ENCODE measurements at regions not wholly inside any gene's neighbourhood (a gene's known extent, or its start where the extent isn't known, plus 50 kb on each side); places are given as distances from the start of the nearest gene placed in this dataset.

DNA sequence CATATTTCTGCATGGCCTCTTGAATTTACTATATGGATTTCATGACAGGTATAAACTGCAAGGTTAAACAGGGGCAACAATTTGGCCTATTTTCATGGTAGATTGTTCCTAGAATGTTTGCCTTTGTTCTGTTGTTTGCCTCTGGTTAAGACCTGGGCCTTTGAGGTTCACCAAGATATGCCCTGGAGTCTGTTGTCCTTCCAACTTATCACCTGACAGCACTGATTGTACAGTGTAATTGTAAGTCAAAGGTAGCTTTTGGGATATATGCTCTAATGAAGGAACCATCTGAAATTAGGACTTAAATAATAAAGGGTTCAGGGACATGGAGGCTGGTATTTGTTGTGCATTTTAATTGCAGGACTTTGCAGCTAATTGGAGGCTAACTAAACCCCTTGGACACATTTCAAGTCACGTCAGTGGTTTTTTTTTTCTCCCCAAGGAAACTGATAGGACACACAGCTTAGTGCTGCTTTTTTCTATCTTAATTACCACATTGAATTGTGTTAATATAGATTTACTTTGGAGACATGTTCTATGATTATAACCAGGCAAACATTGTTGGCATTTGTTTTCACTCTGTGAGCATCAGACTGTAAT is 771.2 kb upstream of the LINC00305 start:
- H3K36me3 Mint-ChIP-seq, result no peaks in the 10 kb centered on the region
- H3K27ac Mint-ChIP-seq, result no peak overlapping the region
- H3K27me3 Mint-ChIP-seq, result no peaks in the 10 kb centered on the region
- no peak overlapping the region for H3K4me3 Mint-ChIP-seq
- no peaks in the 10 kb centered on the region for H3K4me1 Mint-ChIP-seq
- no peaks in the 10 kb centered on the region for H3K9me3 Mint-ChIP-seq

DNA sequence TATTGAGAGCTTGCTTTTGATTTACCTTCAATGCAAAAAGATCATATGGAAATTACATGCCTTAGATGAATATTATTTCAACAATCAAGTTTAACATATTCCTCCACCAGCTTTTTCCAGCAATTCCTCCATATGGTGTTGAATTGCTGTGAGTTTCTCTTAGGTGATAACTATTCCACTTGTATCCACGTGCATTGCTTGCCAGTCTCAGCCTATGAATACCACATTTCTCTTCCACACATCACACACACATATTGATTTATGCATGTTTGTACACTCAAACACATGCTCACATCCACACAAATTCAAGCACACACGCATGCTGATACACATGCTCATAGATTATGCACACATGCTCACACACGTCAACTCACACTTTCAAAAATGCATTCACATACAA is 770.0 kb upstream of the LINC00305 start:
- Mint-ChIP-seq H3K27me3 (no peaks in the 10 kb centered on the region), H3K27ac (no peak overlapping the region), H3K4me1 (no peaks in the 10 kb centered on the region), H3K4me3 (no peak overlapping the region), H3K36me3 (no peaks in the 10 kb centered on the region), H3K9me3 (no peaks in the 10 kb centered on the region)

DNA sequence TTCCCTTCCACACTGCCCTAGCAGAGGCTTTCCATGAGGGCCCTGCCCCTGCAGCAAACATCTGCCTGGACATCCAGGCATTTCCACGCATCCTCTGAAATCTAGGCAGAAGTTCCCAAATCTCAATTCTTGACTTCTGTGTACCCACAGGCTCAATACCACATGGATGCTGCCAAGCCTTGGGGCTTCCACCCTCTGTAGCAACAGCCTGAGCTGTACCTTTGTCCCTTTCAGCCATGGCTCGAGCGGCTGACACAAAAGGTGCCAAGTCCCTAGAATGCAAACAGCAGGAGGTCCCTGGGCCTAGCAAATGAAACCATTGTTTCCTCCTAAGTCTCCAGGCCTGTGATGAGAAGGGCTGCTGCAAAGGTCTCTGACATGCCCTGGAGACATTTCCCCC is 744.5 kb upstream of the LINC00305 start:
- H3K27me3 Mint-ChIP-seq, result no peaks in the 10 kb centered on the region
- no peaks in the 10 kb centered on the region for H3K36me3 Mint-ChIP-seq
- H3K9me3 Mint-ChIP-seq, result peaks cover 11% of the 10 kb centered on the region
- H3K4me3 Mint-ChIP-seq, result no peak overlapping the region
- H3K4me1 Mint-ChIP-seq, result no peaks in the 10 kb centered on the region
- H3K27ac Mint-ChIP-seq, result no peak overlapping the region

DNA sequence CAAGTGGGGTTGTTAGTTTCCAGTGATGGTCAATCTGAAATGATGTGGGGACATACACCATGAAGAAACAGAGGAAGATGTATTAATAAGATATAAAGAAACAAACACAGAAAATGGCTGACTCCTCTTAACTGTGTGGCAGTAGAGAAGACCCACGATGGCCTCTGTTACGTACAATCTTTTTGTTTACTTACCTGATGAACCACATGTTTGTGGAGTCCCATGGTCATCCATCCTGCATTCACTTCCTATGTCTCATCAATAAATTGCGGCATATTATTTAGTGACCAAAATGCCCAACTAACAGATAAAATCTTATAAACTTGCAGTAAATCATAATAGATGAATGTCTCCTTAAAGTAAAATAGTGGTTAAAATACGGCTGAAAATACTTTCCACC is 740.1 kb upstream of the LINC00305 start:
- no peak overlapping the region for H3K27ac Mint-ChIP-seq
- H3K27me3 Mint-ChIP-seq, result no peaks in the 10 kb centered on the region
- H3K4me1 Mint-ChIP-seq, result no peaks in the 10 kb centered on the region
- H3K4me3 Mint-ChIP-seq, result no peak overlapping the region
- H3K9me3 Mint-ChIP-seq, result no peaks in the 10 kb centered on the region
- H3K36me3 Mint-ChIP-seq, result no peaks in the 10 kb centered on the region

DNA sequence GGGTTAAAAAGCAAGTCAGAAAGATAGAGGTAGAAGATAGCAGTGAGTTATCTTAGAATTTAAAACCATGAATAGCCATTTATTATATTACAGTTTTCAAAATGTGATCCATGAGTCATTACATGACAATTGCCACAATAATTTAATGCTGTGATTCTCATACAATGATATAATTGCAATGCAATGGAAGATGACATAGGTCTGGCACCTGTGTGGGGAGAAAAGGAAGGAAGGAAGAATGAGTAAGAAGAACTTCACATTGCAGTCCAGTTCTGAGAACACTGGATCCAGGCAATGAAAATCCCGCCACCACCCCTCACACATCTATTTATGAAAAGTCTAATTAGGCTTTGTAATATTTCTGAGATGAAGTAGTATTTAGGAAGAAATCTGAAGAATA is 738.1 kb upstream of the LINC00305 start:
- Mint-ChIP-seq H3K36me3 (no peaks in the 10 kb centered on the region), H3K27ac (no peak overlapping the region), H3K4me1 (no peaks in the 10 kb centered on the region), H3K27me3 (no peaks in the 10 kb centered on the region), H3K4me3 (no peak overlapping the region), H3K9me3 (peaks cover 4% of the 10 kb centered on the region)

DNA sequence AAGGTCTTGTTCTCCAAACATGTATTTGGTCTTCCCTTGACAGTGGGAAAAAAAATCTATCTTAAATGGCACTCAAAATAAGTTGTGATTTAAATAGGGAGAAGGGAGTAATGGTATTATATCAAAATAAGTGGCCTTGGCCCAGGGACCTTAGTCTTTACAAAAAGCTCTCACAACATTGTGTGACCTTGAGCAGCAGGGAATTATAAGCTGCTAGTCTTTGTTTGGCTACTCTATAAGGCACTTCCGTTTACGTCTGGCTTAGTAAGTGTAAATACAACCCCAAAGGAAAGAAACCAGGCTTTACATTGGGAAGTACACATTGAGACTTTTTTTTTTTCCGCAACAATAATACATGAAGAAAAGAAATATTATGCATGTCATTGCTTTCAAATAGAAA is 734.0 kb upstream of the LINC00305 start:
- Mint-ChIP-seq H3K4me1 (no peaks in the 10 kb centered on the region), H3K9me3 (peaks cover 4% of the 10 kb centered on the region), H3K27me3 (no peaks in the 10 kb centered on the region), H3K4me3 (no peak overlapping the region), H3K36me3 (no peaks in the 10 kb centered on the region), H3K27ac (no peak overlapping the region)

DNA sequence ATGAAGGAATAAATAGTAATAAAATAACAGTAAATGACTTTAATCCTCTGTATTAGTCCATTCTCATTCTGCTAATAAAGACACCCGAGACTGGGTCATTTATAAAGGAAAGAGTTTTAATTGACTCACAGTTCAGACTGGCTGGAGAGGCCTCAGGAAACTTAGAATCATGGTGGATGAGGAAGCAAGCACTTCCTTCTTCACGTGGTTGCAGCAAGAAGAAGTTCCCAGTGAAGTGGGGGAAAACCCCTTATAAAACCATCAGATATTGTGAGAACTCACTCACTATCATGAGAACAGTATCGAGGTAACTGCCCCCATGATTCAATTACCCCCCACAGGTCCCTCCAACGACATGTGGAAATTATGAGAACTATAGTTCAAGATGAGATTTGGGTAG is 727.9 kb upstream of the LINC00305 start:
- Mint-ChIP-seq H3K27me3 (no peaks in the 10 kb centered on the region), H3K9me3 (peaks cover 7% of the 10 kb centered on the region), H3K4me3 (no peak overlapping the region), H3K4me1 (no peaks in the 10 kb centered on the region), H3K27ac (no peak overlapping the region), H3K36me3 (no peaks in the 10 kb centered on the region)

DNA sequence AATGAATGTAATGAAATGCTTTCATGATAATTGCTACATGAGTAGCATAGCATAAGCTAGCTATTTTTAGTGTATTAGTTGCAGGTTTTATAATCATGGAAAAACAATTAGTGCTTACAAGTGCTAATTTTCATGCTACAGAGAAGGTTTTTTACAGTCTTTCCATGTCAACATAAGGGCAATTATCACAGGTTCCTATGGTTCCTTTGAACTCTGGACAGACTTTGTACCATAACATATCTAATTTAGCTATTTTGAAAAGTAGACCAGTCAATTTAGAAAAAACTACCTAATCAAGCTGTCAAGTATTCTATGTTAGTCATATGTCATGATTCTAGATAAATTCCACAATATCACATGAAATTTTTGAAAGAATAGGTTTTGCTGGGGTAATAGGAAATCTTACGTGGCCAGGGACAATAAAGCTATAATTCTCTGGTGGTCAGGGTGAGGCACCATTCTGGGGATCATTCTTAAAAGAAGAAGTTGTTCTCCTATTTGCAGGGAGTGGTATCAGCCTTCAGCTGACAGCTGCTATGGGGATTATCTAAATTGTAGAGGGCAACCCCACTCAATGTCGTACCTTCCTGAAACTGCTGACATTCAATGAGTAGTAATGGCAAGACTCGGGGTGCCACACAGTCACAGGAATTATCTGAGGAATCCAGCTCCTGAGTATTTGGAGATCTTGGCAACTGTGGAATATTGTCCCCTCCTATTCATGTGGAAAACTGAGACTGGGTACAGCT is 724.0 kb upstream of the LINC00305 start:
- Mint-ChIP-seq H3K36me3 (no peaks in the 10 kb centered on the region), H3K27me3 (no peaks in the 10 kb centered on the region), H3K4me3 (no peak overlapping the region), H3K27ac (no peak overlapping the region), H3K4me1 (no peaks in the 10 kb centered on the region), H3K9me3 (peaks cover 7% of the 10 kb centered on the region)

DNA sequence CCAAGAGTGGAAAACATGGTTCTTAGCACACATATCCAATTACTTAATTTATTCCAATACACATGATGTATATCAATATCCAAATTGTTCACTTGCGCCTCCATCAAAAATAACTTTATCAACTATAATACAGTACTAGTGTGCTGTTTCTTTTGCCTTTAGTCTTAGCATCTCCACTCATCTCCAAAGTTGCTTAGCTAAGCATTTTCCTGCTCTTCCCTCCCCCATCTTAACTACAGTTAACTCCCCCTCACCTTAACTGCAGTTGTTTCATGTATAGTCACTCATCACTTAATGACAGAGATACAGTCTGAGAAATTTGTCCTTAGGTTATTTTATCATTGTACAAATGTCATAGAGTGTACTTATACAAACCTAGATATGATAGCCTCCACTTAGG is 705.2 kb upstream of the LINC00305 start:
- H3K27me3 Mint-ChIP-seq, result no peaks in the 10 kb centered on the region
- no peaks in the 10 kb centered on the region for H3K9me3 Mint-ChIP-seq
- H3K36me3 Mint-ChIP-seq, result no peaks in the 10 kb centered on the region
- no peaks in the 10 kb centered on the region for H3K4me1 Mint-ChIP-seq
- peak overlapping the region; percentile 1 for H3K27ac Mint-ChIP-seq
- no peak overlapping the region for H3K4me3 Mint-ChIP-seq

DNA sequence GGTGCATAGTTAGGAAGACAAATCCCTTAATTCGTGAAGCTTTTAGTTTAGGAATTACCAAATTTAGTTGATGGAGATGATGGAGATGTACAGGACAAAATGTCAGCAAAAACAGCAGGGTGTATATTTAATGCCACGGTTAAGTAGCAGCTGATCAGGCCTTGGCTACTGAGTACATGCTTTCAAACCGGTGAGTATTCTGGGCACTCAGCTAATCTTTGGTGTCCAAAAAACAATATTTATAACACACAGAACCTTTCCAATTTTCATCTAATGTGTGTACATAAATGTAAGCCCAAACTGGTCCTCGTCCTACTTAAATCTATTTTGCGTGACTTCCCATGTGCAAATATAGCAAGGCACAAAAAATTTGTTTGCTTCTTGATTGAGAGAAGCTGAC is 703.4 kb upstream of the LINC00305 start:
- no peaks in the 10 kb centered on the region for H3K27me3 Mint-ChIP-seq
- H3K27ac Mint-ChIP-seq, result no peak overlapping the region
- peaks cover 4% of the 10 kb centered on the region for H3K9me3 Mint-ChIP-seq
- no peak overlapping the region for H3K4me3 Mint-ChIP-seq
- H3K4me1 Mint-ChIP-seq, result no peaks in the 10 kb centered on the region
- H3K36me3 Mint-ChIP-seq, result no peaks in the 10 kb centered on the region

DNA sequence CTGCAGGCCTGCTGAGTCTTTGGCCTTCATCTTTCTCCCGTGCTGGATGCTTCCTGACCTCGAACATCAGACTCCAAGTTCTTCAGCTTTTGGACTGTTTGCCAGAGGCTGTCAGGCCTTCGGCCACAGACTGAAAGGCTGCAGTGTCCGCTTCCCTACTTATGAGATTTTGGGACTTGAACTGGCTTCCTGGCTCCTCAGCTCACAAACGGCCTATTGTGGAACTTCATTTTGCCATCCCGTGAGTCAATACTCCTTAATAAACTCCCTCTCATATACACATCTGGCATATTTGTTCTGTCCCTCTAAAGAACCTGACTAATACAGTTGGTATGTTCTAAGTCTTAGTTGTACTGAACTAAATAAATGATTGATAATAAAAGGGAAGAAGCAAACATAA is 702.8 kb upstream of the LINC00305 start:
- H3K4me3 Mint-ChIP-seq, result no peak overlapping the region
- peaks cover 10% of the 10 kb centered on the region for H3K9me3 Mint-ChIP-seq
- H3K27me3 Mint-ChIP-seq, result no peaks in the 10 kb centered on the region
- H3K27ac Mint-ChIP-seq, result no peak overlapping the region
- H3K4me1 Mint-ChIP-seq, result no peaks in the 10 kb centered on the region
- H3K36me3 Mint-ChIP-seq, result no peaks in the 10 kb centered on the region

DNA sequence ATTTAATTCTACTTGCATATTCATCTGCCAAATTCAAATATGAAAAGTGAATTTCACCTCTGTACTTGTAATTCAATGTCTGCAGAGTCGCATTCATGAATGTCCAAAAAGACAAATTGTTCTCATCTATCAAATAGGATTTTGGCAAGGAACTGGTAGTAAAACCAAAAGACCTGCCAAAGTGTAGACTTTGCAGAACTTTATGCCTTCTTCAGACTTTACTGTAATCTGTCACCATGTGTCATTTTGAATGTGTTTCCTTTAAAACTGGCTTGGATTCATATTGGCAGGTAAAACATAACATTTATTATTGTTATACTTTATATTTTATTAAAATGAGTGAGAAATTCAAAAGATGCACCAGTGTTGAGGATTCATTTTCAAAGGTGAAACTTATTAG is 701.9 kb upstream of the LINC00305 start:
- H3K9me3 Mint-ChIP-seq, result peaks cover 10% of the 10 kb centered on the region
- H3K27me3 Mint-ChIP-seq, result no peaks in the 10 kb centered on the region
- no peaks in the 10 kb centered on the region for H3K4me1 Mint-ChIP-seq
- H3K27ac Mint-ChIP-seq, result no peak overlapping the region
- no peak overlapping the region for H3K4me3 Mint-ChIP-seq
- no peaks in the 10 kb centered on the region for H3K36me3 Mint-ChIP-seq

DNA sequence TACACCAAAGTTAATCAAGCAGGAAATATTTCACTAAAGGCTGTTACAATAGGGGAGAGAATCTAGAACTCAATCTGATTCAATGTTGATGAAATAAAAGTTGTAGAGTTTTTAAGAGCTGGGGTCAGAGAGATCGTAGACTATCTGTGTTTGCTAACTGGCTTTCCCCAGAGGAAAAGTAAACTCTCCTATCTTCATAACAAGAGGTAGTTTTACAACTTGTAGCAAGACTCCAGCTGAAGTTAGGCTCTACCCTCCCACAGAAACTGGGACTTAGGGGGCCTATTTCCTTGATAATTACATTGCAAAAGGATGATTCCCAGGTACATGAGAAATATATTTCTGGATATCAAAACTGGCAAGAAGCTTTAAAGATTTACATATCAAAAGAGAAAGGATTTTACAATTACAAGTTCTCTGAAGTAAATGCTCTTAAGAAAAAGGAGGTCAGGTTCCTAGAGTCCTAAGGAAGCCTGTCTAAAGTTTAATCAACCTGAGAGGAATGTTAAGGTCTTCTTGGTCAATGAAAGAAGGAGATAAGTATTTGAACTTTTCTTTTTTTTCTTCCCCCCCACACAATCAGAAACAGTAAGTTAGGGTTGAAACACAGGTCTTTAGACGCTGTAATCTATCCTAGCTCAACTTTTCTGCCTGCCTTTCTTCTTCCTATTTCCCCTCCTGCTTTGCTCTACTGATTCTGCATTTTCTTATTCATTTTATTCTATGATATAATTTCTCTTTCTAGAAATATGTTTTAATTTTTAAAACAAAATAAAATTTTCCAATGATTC is 692.2 kb upstream of the LINC00305 start:
- Mint-ChIP-seq H3K27ac (no peak overlapping the region), H3K9me3 (no peaks in the 10 kb centered on the region), H3K4me1 (no peaks in the 10 kb centered on the region), H3K4me3 (no peak overlapping the region), H3K27me3 (no peaks in the 10 kb centered on the region), H3K36me3 (no peaks in the 10 kb centered on the region)

DNA sequence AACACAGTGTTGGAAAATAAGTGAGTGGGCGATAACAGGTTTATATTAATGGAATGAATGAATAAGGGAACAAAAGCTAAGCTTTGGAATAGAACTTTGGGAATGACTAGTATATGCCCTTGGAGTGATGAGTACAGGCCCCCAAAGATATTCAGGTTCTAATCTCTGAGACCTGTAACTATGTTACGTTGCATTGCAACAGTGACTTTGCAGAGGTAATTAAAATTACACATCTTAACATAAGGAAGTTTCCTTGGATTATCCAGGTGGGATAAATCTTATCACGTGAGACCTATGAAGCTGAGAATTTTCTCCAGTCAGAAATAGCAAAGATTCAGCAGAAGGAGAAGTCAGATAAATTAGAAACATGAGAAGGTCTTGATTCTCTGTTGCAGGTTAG is 661.5 kb upstream of the LINC00305 start:
- H3K27ac Mint-ChIP-seq, result no peak overlapping the region
- no peaks in the 10 kb centered on the region for H3K36me3 Mint-ChIP-seq
- no peaks in the 10 kb centered on the region for H3K27me3 Mint-ChIP-seq
- H3K4me3 Mint-ChIP-seq, result no peak overlapping the region
- H3K9me3 Mint-ChIP-seq, result peaks cover 8% of the 10 kb centered on the region
- H3K4me1 Mint-ChIP-seq, result no peaks in the 10 kb centered on the region

DNA sequence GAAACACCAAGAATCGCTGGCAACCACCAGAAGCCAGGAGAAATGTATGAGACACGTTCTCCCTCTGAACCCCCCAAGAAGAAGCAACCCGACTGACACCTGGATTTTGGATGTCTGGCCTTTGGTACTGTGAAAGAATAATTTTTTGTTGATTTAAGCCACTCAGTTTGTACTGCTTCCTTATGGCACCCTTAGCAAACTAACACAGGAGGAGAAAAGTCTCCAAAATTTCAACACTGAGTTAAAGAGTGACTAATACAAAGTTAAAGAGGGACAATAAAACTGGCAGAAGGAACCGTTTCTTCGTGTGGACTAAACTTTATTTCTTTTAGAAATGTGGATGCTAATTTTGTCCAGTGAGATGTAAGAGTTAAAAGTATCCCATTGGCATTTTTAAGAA is 660.9 kb upstream of the LINC00305 start:
- no peaks in the 10 kb centered on the region for H3K36me3 Mint-ChIP-seq
- no peak overlapping the region for H3K4me3 Mint-ChIP-seq
- no peak overlapping the region for H3K27ac Mint-ChIP-seq
- H3K9me3 Mint-ChIP-seq, result peaks cover 8% of the 10 kb centered on the region
- H3K4me1 Mint-ChIP-seq, result no peaks in the 10 kb centered on the region
- H3K27me3 Mint-ChIP-seq, result no peaks in the 10 kb centered on the region

DNA sequence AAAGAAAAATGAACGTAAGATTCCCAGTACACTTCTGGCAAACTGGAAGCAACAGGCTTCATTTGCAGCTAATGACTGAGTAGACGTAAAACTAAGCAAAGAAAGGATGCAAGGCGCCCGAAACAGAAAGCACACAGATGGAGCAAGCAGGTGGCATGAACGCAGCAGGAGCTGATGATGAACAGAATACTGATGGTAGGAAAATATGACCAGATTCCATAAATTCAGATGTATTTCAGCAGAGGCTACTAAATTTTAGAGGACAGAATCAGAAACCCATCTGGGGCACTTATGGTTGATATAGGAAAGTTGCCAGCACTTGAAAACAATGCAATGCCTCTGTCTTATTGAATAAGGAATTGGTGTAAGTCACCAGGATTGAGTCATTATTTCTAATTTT is 658.7 kb upstream of the LINC00305 start:
- Mint-ChIP-seq H3K4me3 (no peak overlapping the region), H3K36me3 (no peaks in the 10 kb centered on the region), H3K27ac (no peak overlapping the region), H3K4me1 (no peaks in the 10 kb centered on the region), H3K27me3 (no peaks in the 10 kb centered on the region), H3K9me3 (no peaks in the 10 kb centered on the region)
